Heart left ventricle (tissue), 13 donors: ENCODE measurements at regions not wholly inside any gene's neighbourhood (a gene's known extent, or its start where the extent isn't known, plus 50 kb on each side); places are given as distances from the start of the nearest gene placed in this dataset.

Experiments
- POLR2A ChIP-seq, 2 donors: fragments of 450-650 bp; IDR thresholded peaks; one replicate each; pipeline ENCODE4 v1.6.1; 2017; ENCODE audit warnings: antibody characterized with exemption in 2 of 2, mild to moderate bottlenecking in 2 of 2, moderate library complexity in 2 of 2
- TF ChIP-seq, protein P1 (sequence below), 12 donors: fragments of 200-600 bp; sonication (generic) in 4 of 12; IDR thresholded peaks; one replicate each; pipeline versions ENCODE4 v1.5.0 to v1.8.0; 2018 to 2022; ENCODE audit warnings: antibody characterized with exemption in 12 of 12, mild to moderate bottlenecking in 5 of 12
- donor health status: ischemic (EF 13 %, LVEDD 7.1; RV severe dilation, severe dysfunction).
- donor health status: DM: no; HTN: yes; CAD: no.
- donor health status: DM: no; HTN: no; CAD: no.
- donor health status: ischemic (EF 25% LVEDD 6.9; RV normal size, moderate dysfunction).
- donor health status: ischemic (EF 25% LVEDD 5.7; RV mildly dilated, moderate dysfunction).
- donor health status: ischemic (EF 35%, LVEDD 5.7; RV mildly dilated, moderate dysfunction).
- donor health status: nonischemic (EF 11% LVEDD 7.7; RV severe dilation, severe dysfunction).
- donor health status: DM: yes; HTN: yes; CAD: no.
- donor health status: PGD.
- donor health status: ischemic (EF 29% LVEDD 5.4; RV normal size, mild dysfunction).
- donor health status: nonischemic (EF 23%, LVEDD 6.1; RV moderate dilation, normal function).

DNA sequence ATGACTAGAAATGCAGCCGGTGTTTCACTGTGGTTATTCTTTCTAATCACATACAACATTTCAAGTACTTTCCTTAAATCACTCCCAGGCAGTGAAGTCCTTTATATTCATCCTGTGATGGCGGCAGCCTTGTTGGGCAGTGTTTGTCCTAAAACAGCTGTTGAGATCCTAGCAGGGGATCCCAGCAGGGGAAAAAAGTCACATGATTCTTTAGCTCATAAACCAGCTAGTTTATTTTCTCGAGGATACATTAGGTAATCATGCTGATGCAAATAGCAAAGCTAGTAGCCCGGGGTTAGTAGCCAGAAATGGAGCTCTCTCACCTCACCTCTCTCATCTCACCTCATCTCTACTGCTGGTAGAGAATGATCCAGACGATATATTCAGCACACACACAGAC lies 70.5 kb downstream of the FOXD1 start:
- TF ChIP-seq, protein P1, sequence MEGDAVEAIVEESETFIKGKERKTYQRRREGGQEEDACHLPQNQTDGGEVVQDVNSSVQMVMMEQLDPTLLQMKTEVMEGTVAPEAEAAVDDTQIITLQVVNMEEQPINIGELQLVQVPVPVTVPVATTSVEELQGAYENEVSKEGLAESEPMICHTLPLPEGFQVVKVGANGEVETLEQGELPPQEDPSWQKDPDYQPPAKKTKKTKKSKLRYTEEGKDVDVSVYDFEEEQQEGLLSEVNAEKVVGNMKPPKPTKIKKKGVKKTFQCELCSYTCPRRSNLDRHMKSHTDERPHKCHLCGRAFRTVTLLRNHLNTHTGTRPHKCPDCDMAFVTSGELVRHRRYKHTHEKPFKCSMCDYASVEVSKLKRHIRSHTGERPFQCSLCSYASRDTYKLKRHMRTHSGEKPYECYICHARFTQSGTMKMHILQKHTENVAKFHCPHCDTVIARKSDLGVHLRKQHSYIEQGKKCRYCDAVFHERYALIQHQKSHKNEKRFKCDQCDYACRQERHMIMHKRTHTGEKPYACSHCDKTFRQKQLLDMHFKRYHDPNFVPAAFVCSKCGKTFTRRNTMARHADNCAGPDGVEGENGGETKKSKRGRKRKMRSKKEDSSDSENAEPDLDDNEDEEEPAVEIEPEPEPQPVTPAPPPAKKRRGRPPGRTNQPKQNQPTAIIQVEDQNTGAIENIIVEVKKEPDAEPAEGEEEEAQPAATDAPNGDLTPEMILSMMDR (IDR thresholded peaks at IDR 0.05): no peak
- no peak for TF ChIP-seq POLR2A (IDR thresholded peaks at IDR 0.05)
